K562 (cell line): ENCODE measurements at regions not wholly inside any gene's neighbourhood (a gene's known extent, or its start where the extent isn't known, plus 50 kb on each side); places are given as distances from the start of the nearest gene placed in this dataset.

ENCODE experiments used
- CHD7 ChIP-seq: fragments of 200-600 bp; sonication (generic); IDR thresholded peaks from one replicate; pipeline ENCODE4 v1.6.1; 2012; ENCODE audit warnings: mild to moderate bottlenecking, low read depth, low read length, inconsistent platforms
- HMG20B ChIP-seq: fragments of 250-450 bp; sonication (Bioruptor Pico); IDR thresholded peaks from 2 replicates; pipeline ENCODE4 v1.5.0; 2021; ENCODE audit warnings: mild to moderate bottlenecking
- HMGXB4 ChIP-seq: sonication (generic); formaldehyde crosslinking; IDR thresholded peaks from 2 replicates; pipeline ENCODE4 v1.8.1; 2023; ENCODE audit warnings: mild to moderate bottlenecking, missing genetic modification reagents
- KLF6 ChIP-seq: fragments of 250-450 bp; sonication (Bioruptor Pico); IDR thresholded peaks from 2 replicates; pipeline ENCODE4 v1.4.0; 2020; ENCODE audit warnings: mild to moderate bottlenecking, moderate library complexity, borderline replicate concordance
- MCM2 ChIP-seq: fragments of 450-650 bp; IDR thresholded peaks from 2 replicates; pipeline ENCODE4 v1.6.1; 2017; ENCODE audit warnings: low read depth, mild to moderate bottlenecking
- MXD1 ChIP-seq: fragments of 250-450 bp; sonication (Bioruptor Pico); IDR thresholded peaks from 2 replicates; pipeline ENCODE4 v1.8.0; 2021; ENCODE audit warnings: borderline replicate concordance, mild to moderate bottlenecking, moderate library complexity; ENCODE audit not compliant: poor library complexity, severe bottlenecking
- PHTF2 ChIP-seq: fragments of 250-450 bp; sonication (Bioruptor Pico); IDR thresholded peaks from 2 replicates; pipeline ENCODE4 v1.5.0; 2021; ENCODE audit warnings: mild to moderate bottlenecking
- PRDM10 ChIP-seq: fragments of 450-650 bp; IDR thresholded peaks from 2 replicates; pipeline ENCODE4 v1.6.1; 2018; ENCODE audit not compliant: partially characterized antibody
- ZBTB8A ChIP-seq: fragments of 450-650 bp; IDR thresholded peaks from 2 replicates; pipeline ENCODE4 v1.6.1; 2018; ENCODE audit warnings: mild to moderate bottlenecking, moderate library complexity; ENCODE audit not compliant: partially characterized antibody
- ZNF445 ChIP-seq: fragments of 250-450 bp; sonication (Bioruptor Pico); IDR thresholded peaks from 2 replicates; pipeline ENCODE4 v1.4.0; 2020; ENCODE audit warnings: low read depth, mild to moderate bottlenecking, moderate library complexity

GRCh38 chr12:132395908-132396305 lies 66.5 kb upstream of the GALNT9 start (continued):
- TF ChIP-seq PRDM10 (no peak), CHD7 (no peak), MCM2 (no peak), ZBTB8A (no peak), ZNF445 (CRISPR knock-in tag) (no peak), MXD1 (CRISPR knock-in tag) (no peak), HMG20B (CRISPR knock-in tag) (no peak), HMGXB4 (CRISPR knock-in tag) (no peak), KLF6 (no peak), PHTF2 (no peak)
